BLaER1 treated with 17β-estradiol and CSF1 and Interleukin-3, amounts not matched to agents 10 nM and 100 nM (cell line): ENCODE measurements at regions not wholly inside any gene's neighbourhood (a gene's known extent, or its start where the extent isn't known, plus 50 kb on each side); places are given as distances from the start of the nearest gene placed in this dataset.

Source experiments
- H3K27ac ChIP-seq, 11 experiments: shearing (Covaris generic); formaldehyde crosslinking; 2 replicates each; pipeline ENCODE4 v1.8.1; 2022
- H3K27me3 ChIP-seq, 11 experiments: shearing (Covaris generic); formaldehyde crosslinking; 2 replicates each; pipeline ENCODE4 v1.8.1; 2022
- H3K36me3 ChIP-seq, 11 experiments: shearing (Covaris generic); formaldehyde crosslinking; 2 replicates each; pipeline ENCODE4 v1.8.1; 2022
- H3K4me1 ChIP-seq, 10 experiments: shearing (Covaris generic); formaldehyde crosslinking; 2 replicates each; pipeline ENCODE4 v1.8.1; 2022
- H3K4me2 ChIP-seq, 11 experiments: shearing (Covaris generic); formaldehyde crosslinking; 2 replicates each; pipeline ENCODE4 v1.8.1; 2022
- H3K4me3 ChIP-seq, 10 experiments: shearing (Covaris generic); formaldehyde crosslinking; 2 replicates each; pipeline ENCODE4 v1.8.1; 2022
- H3K9ac ChIP-seq, 11 experiments: shearing (Covaris generic); formaldehyde crosslinking; 2 replicates each; pipeline ENCODE4 v1.8.1; 2022
- H3K9me3 ChIP-seq, 11 experiments: shearing (Covaris generic); formaldehyde crosslinking; replicated peaks in 1 of 11; 2 replicates each; pipeline ENCODE4 v1.8.1; 2022
- H4K20me1 ChIP-seq, 11 experiments: shearing (Covaris generic); formaldehyde crosslinking; 2 replicates each; pipeline ENCODE4 v1.8.1; 2022
- Cebpa-rat ChIP-seq, 11 experiments: shearing (Covaris generic); IDR thresholded peaks; 2 replicates each; pipeline ENCODE4 v1.8.1; 2022

DNA sequence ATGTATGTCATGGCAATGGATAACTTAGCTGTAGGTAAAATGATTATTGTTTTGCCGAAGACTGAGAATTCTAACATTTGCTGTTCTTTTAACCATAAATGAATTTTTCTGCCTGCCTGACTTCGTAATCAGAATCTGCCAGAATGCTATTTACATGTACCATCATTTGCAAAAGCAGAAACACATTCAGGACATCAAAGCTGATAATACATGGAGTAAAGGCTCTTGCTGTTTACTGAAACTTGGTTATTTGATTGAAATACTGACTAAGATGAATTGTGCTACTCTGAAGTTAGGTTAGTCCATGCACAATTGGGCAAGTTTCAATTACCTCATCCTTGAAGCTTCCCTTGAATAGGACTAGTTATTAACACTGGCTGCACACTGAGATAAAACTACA, 293.8 kb downstream of the PLA2G4A start:
- Histone ChIP-seq H3K9ac (no peak overlapping the region), H3K9me3 (peaks cover 10 to 67% (median 33%) of the 10 kb centered on the region in 11 experiments), H3K4me1 (peaks cover 0 to 36% (median 0%) of the 10 kb centered on the region in 10 experiments; a peak in 6 of 20 replicates), H3K4me3 (no peak overlapping the region), H3K27ac (no peak overlapping the region), H3K27me3 (no peaks in the 10 kb centered on the region), H3K36me3 (peaks cover 0 to 9% (median 0%) of the 10 kb centered on the region in 11 experiments; a peak in 3 of 22 replicates), H3K4me2 (no peak overlapping the region), H4K20me1 (no peaks in the 10 kb centered on the region)
- TF ChIP-seq Cebpa-rat (IDR thresholded peaks at IDR 0.05): no peak

DNA sequence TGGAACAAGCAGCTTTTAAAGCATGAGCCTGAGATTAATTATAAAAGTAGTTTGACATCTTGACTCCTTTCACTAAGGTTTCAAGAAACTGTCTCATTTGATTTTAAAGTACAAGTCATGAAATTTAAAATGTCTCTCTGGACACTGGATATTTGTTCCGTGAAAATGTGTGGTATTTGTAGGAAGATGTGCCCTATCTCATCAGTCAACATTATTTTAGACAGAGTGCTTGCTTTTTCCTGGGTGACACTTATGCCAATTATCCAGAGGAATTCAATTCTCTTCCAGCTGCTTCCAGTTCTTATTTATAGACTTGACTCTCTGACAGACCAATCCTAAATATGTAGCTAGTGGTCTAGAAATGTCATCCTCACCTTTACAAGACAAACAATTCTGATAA, 300.4 kb downstream of the PLA2G4A start:
- Histone ChIP-seq H3K4me3 (no peak overlapping the region), H3K36me3 (peaks cover 0 to 14% (median 0%) of the 10 kb centered on the region in 11 experiments; a peak in 3 of 22 replicates), H3K27me3 (no peaks in the 10 kb centered on the region), H3K4me1 (peaks cover 0 to 41% (median 2%) of the 10 kb centered on the region in 10 experiments; a peak in 8 of 20 replicates), H4K20me1 (no peaks in the 10 kb centered on the region), H3K9ac (no peak overlapping the region), H3K9me3 (peaks cover 7 to 68% (median 34%) of the 10 kb centered on the region in 11 experiments; a peak in 21 of 22 replicates), H3K27ac (no peak overlapping the region), H3K4me2 (no peak overlapping the region)
- TF ChIP-seq Cebpa-rat (IDR thresholded peaks at IDR 0.05): no peak

DNA sequence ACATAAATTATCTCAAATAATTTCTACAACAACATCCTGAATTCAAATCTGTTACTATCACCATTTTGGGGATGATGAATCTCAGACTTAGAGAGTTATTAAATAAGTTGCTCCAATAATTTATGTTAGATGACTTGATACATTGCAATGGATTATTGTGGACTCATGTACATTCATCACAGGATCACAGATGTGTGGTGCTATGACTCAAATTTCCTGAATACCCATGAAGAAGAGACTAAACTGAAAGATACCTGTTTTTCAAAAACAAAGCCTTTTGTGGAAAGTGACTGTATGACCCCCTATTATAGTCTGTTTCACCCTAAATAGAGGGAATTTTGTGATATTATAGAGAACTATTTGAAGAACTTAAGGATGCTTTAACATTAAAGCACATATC, 315.0 kb downstream of the PLA2G4A start:
- no peak for TF ChIP-seq Cebpa-rat (IDR thresholded peaks at IDR 0.05)
- H3K27me3 ChIP-seq: no peaks in the 10 kb centered on the region
- no peaks in the 10 kb centered on the region for H3K36me3 ChIP-seq
- no peaks in the 10 kb centered on the region for H4K20me1 ChIP-seq
- H3K4me3 ChIP-seq: no peak overlapping the region
- H3K9ac ChIP-seq: no peak overlapping the region
- H3K9me3 ChIP-seq: peaks cover 0 to 6% (median 0%) of the 10 kb centered on the region in 11 experiments; a peak in 4 of 22 replicates
- H3K27ac ChIP-seq: no peak overlapping the region
- no peak overlapping the region for H3K4me2 ChIP-seq
- H3K4me1 ChIP-seq: no peaks in the 10 kb centered on the region

DNA sequence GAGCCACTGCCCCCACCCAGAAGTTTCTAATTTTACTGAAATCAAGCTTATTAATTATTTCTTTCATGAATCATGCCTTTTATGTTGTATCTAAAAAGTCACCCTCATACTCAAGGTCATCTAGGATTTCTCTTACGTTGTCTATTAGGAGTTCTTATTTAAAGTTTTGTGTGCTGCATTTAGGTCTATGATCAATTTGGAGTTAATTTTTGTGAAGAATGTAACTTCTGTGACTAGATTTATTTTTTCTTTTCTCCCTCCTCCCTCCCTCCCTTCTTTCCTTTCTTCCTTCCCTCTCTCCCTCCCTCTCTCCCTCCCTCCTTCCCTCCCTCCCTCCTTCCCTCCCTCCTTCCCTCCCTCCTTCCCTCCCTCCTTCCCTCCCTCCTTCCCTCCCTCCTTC, 317.6 kb downstream of the PLA2G4A start:
- H3K27ac ChIP-seq: no peak overlapping the region
- H3K36me3 ChIP-seq: no peaks in the 10 kb centered on the region
- H4K20me1 ChIP-seq: no peaks in the 10 kb centered on the region
- TF ChIP-seq Cebpa-rat (IDR thresholded peaks at IDR 0.05): no peak
- H3K9me3 ChIP-seq: peaks cover 3 to 19% (median 4%) of the 10 kb centered on the region in 11 experiments; a peak in 20 of 22 replicates
- H3K4me1 ChIP-seq: no peaks in the 10 kb centered on the region
- H3K9ac ChIP-seq: no peak overlapping the region
- no peak overlapping the region for H3K4me2 ChIP-seq
- H3K27me3 ChIP-seq: no peaks in the 10 kb centered on the region
- H3K4me3 ChIP-seq: no peak overlapping the region

DNA sequence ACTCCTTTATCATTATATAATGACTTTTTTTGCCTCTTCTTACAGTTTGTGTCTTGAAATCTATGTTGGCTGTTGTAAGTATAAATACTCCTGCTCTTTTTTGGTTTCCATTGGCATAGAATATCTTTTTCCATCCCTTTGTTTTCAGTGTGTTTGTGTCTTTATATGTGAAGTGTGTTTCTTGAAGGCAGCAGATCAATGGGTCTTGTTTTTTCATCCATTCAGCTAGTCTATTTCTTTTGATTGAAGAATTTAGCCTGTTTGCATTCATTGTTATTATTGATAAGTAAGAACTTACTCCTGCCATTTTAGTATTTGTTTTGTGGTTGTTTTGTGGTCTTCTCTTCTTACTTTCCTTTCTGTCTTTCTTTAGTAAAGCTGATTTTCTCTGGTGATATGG, 322.8 kb downstream of the PLA2G4A start:
- Histone ChIP-seq H3K36me3 (no peaks in the 10 kb centered on the region), H3K4me1 (no peaks in the 10 kb centered on the region), H3K9ac (no peak overlapping the region), H3K27me3 (no peaks in the 10 kb centered on the region), H3K4me3 (no peak overlapping the region), H4K20me1 (no peaks in the 10 kb centered on the region), H3K4me2 (no peak overlapping the region), H3K9me3 (peaks cover 19 to 52% (median 38%) of the 10 kb centered on the region in 11 experiments), H3K27ac (no peak overlapping the region)
- no peak for TF ChIP-seq Cebpa-rat (IDR thresholded peaks at IDR 0.05)

DNA sequence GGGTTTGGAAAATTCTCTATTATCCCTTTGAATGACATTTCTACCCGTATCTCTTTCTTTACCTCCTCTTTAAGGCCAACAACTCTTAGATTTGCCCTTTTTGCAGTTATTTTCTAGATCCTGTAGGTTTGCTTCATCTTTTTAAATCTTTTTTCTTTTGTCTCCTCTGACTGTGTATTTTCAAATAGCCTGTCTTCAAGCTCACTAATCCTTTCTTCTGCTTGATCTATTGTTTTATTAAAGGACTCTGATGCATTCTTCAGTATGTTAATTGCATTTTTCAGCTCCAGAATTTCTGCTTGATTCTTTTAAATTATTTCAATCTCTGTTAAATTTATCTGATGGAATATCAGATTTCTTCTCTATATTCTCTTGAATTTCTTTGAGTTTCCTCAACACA, 324.3 kb downstream of the PLA2G4A start:
- no peak overlapping the region for H3K4me3 ChIP-seq

DNA sequence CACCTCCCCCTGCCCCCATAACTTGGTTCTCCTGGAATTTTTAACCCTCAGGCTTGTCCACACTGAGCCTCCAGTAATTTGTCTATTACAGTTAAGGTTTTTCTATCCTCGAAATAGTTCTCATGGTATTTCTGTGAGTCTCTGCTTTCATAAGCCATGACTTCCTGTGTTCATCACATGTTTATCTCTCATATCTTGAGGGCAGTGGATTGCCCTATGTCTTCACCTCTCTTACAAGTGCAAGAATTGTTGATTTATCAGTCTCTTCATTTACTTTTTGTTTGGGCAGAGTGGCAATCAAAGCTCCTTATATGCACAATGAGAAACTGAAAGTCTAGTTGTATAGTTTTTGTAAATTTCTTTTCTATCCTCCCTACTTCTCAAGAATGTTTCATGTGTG, 328.4 kb downstream of the PLA2G4A start:
- no peak for TF ChIP-seq Cebpa-rat (IDR thresholded peaks at IDR 0.05)
- Histone ChIP-seq H4K20me1 (no peaks in the 10 kb centered on the region), H3K9ac (no peak overlapping the region), H3K9me3 (peaks cover 8 to 39% (median 26%) of the 10 kb centered on the region in 11 experiments), H3K36me3 (no peaks in the 10 kb centered on the region), H3K4me2 (no peak overlapping the region), H3K4me3 (no peak overlapping the region), H3K4me1 (peaks cover 0 to 7% (median 0%) of the 10 kb centered on the region in 10 experiments; a peak in 3 of 20 replicates), H3K27me3 (no peaks in the 10 kb centered on the region), H3K27ac (no peak overlapping the region)

More for the DNA sequence above, 324.3 kb downstream of the PLA2G4A start:
- H3K27ac ChIP-seq: no peak overlapping the region
- no peaks in the 10 kb centered on the region for H3K27me3 ChIP-seq
- peaks cover 19 to 52% (median 40%) of the 10 kb centered on the region in 11 experiments for H3K9me3 ChIP-seq
- no peaks in the 10 kb centered on the region for H4K20me1 ChIP-seq
- no peak for TF ChIP-seq Cebpa-rat (IDR thresholded peaks at IDR 0.05)
- H3K4me1 ChIP-seq: peaks cover 0 to 7% (median 0%) of the 10 kb centered on the region in 10 experiments; a peak in 2 of 20 replicates
- H3K9ac ChIP-seq: no peak overlapping the region
- H3K36me3 ChIP-seq: no peaks in the 10 kb centered on the region
- H3K4me2 ChIP-seq: no peak overlapping the region

DNA sequence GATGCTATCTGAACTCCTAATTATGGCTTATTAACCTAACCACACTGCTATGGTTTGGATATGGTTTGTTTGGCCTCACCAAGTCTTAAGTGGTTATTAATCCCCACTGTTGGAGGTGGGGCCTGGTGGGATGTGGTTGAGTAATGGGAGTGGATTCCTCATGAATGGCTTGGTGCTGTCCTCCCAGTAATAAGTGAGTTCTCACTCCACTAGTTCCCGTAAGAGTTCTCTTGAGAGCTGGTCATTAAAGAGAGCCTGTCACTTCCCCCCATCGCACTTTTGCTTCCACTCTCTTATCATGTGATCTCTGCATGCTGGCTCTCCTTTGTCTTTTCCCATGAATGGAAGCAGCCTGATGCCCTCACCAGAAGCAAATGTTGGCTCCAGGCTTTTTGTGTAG, 328.8 kb downstream of the PLA2G4A start:
- H3K9ac ChIP-seq: no peak overlapping the region
- H3K4me2 ChIP-seq: no peak overlapping the region
- no peaks in the 10 kb centered on the region for H3K36me3 ChIP-seq
- peaks cover 5 to 34% (median 22%) of the 10 kb centered on the region in 11 experiments; a peak in 21 of 22 replicates for H3K9me3 ChIP-seq
- no peaks in the 10 kb centered on the region for H4K20me1 ChIP-seq
- no peak overlapping the region for H3K4me3 ChIP-seq
- no peak overlapping the region for H3K27ac ChIP-seq
- no peaks in the 10 kb centered on the region for H3K27me3 ChIP-seq
- TF ChIP-seq Cebpa-rat (IDR thresholded peaks at IDR 0.05): no peak
- peaks cover 0 to 7% (median 0%) of the 10 kb centered on the region in 10 experiments; a peak in 3 of 20 replicates for H3K4me1 ChIP-seq

DNA sequence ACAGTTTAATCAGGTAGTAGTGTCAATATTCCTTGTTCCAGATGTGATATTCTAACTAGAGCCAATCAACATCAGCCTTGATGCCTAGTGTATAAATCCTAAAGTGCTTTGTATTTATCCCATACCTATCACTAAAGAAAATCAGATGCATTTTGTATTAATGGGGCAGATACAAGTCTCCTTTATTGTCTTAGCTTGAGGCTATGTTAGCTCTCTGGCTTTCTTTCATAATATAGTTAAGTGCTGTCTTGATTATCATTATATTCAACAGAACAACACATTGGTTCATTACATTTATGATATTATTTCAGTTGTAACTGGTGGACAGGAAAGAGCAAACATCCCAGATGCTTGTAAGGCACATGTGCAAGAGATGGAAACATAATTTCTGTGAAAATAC, 338.8 kb downstream of the PLA2G4A start:
- no peak overlapping the region for H3K9ac ChIP-seq
- H4K20me1 ChIP-seq: no peaks in the 10 kb centered on the region
- H3K36me3 ChIP-seq: no peaks in the 10 kb centered on the region
- H3K27ac ChIP-seq: no peak overlapping the region
- no peaks in the 10 kb centered on the region for H3K27me3 ChIP-seq
- TF ChIP-seq Cebpa-rat (IDR thresholded peaks at IDR 0.05): no peak
- H3K9me3 ChIP-seq: peaks cover 0 to 24% (median 18%) of the 10 kb centered on the region in 11 experiments; a peak in 17 of 22 replicates
- no peak overlapping the region for H3K4me3 ChIP-seq
- H3K4me1 ChIP-seq: no peaks in the 10 kb centered on the region
- no peak overlapping the region for H3K4me2 ChIP-seq

DNA sequence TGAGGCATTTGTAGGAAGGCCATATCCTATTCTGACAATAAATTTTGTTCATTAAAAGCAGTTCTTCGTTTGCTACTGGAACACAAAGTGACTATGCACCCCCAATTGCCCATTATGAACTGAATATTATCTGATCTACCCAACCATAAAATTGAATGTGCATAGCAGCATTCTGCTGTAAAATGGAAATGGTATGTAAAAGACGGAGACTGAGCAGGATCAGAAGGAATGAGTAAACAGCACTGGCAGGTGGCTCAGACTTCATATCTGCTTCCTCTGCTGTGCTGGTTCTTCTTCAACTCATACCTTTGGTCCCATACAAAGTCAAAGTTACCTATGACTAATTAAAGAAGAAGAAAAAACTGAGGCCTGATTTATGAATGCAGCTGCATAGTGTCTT, 339.5 kb downstream of the PLA2G4A start:
- Histone ChIP-seq H3K27ac (no peak overlapping the region), H4K20me1 (no peaks in the 10 kb centered on the region), H3K4me1 (no peaks in the 10 kb centered on the region), H3K27me3 (no peaks in the 10 kb centered on the region), H3K4me2 (no peak overlapping the region), H3K36me3 (no peaks in the 10 kb centered on the region), H3K9me3 (peaks cover 0 to 24% (median 20%) of the 10 kb centered on the region in 11 experiments; a peak in 17 of 22 replicates), H3K4me3 (no peak overlapping the region), H3K9ac (no peak overlapping the region)
- no peak for TF ChIP-seq Cebpa-rat (IDR thresholded peaks at IDR 0.05)
